ENCODE measurements at regions not wholly inside any gene's neighbourhood (a gene's known extent, or its start where the extent isn't known, plus 50 kb on each side); places are given as distances from the start of the nearest gene placed in this dataset.

DNA sequence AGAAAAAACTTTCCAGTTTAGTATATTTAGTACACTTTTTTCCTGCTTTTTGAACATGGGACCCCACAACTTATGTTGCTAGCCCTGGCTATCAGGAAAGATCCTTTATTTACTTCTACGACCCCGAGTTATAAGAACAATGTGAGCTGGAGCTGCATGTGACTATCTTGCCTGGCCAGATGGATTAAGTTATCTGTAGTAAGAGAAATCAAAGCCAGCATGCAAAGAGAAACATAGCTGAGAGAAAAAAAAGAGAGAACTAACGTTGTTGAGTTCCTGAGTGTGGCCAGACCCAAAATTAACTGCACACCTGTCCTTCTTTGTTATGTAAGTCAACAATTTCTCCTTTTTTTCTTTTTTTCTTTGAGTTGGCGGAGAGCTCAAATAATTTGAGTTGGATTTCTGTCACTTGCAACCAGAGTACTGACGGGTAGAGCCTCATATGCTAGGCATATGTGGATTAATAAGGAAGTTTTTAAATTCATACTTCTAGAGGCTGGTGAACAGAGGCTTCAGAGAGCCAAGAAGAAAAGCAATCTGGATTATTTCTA is 219.5 kb downstream of the HACE1 start (continued):
- TF ChIP-seq ZNF431 (CRISPR knock-in tag; IDR thresholded peaks at IDR 0.05; ENCODE audit: borderline replicate concordance, low read depth) (no peak), ADNP (CRISPR knock-in tag; IDR thresholded peaks at IDR 0.05) (no peak), KMT2B (CRISPR knock-in tag; IDR thresholded peaks at IDR 0.05) (no peak)
- TF ChIP-seq, protein P1, sequence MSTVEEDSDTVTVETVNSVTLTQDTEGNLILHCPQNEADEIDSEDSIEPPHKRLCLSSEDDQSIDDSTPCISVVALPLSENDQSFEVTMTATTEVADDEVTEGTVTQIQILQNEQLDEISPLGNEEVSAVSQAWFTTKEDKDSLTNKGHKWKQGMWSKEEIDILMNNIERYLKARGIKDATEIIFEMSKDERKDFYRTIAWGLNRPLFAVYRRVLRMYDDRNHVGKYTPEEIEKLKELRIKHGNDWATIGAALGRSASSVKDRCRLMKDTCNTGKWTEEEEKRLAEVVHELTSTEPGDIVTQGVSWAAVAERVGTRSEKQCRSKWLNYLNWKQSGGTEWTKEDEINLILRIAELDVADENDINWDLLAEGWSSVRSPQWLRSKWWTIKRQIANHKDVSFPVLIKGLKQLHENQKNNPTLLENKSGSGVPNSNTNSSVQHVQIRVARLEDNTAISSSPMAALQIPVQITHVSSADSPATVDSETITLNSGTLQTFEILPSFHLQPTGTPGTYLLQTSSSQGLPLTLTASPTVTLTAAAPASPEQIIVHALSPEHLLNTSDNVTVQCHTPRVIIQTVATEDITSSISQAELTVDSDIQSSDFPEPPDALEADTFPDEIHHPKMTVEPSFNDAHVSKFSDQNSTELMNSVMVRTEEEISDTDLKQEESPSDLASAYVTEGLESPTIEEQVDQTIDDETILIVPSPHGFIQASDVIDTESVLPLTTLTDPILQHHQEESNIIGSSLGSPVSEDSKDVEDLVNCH (CRISPR knock-in tag; IDR thresholded peaks at IDR 0.05), result no peak
- TF ChIP-seq, protein P2, sequence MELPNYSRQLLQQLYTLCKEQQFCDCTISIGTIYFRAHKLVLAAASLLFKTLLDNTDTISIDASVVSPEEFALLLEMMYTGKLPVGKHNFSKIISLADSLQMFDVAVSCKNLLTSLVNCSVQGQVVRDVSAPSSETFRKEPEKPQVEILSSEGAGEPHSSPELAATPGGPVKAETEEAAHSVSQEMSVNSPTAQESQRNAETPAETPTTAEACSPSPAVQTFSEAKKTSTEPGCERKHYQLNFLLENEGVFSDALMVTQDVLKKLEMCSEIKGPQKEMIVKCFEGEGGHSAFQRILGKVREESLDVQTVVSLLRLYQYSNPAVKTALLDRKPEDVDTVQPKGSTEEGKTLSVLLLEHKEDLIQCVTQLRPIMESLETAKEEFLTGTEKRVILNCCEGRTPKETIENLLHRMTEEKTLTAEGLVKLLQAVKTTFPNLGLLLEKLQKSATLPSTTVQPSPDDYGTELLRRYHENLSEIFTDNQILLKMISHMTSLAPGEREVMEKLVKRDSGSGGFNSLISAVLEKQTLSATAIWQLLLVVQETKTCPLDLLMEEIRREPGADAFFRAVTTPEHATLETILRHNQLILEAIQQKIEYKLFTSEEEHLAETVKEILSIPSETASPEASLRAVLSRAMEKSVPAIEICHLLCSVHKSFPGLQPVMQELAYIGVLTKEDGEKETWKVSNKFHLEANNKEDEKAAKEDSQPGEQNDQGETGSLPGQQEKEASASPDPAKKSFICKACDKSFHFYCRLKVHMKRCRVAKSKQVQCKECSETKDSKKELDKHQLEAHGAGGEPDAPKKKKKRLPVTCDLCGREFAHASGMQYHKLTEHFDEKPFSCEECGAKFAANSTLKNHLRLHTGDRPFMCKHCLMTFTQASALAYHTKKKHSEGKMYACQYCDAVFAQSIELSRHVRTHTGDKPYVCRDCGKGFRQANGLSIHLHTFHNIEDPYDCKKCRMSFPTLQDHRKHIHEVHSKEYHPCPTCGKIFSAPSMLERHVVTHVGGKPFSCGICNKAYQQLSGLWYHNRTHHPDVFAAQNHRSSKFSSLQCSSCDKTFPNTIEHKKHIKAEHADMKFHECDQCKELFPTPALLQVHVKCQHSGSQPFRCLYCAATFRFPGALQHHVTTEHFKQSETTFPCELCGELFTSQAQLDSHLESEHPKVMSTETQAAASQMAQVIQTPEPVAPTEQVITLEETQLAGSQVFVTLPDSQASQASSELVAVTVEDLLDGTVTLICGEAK (IDR thresholded peaks at IDR 0.05), result no peak
- TF ChIP-seq, protein P2 (CRISPR knock-in tag; IDR thresholded peaks at IDR 0.05), result no peak

All from HepG2 (cell line).